HEK293T (cell line): ENCODE measurements at regions not wholly inside any gene's neighbourhood (a gene's known extent, or its start where the extent isn't known, plus 50 kb on each side); places are given as distances from the start of the nearest gene placed in this dataset.

ENCODE experiments used
- CTCF ChIA-PET: fragments of 350-600 bp; formaldehyde crosslinking; extraction: SDS; loops from one replicate; lab custom pipeline; 2021; ENCODE audit warnings: antibody characterized with exemption, inconsistent platforms; lab: Yijun Ruan, JAX
- POLR2A ChIA-PET: fragments of 350-600 bp; formaldehyde crosslinking; extraction: SDS; loops from one replicate; lab custom pipeline; 2020; ENCODE audit warnings: antibody characterized with exemption, inconsistent platforms; lab: Yijun Ruan, JAX
- DNase-seq: peaks from one replicate; pipeline ENCODE4 v3.0.0; 2012; ENCODE audit warnings: mixed read lengths; ENCODE audit errors: extremely low spot score
- ARNT ChIP-seq: fragments of 450-650 bp; IDR thresholded peaks from 2 replicates; pipeline ENCODE4 v1.6.1; 2017; ENCODE audit warnings: mild to moderate bottlenecking
- BHLHE40 ChIP-seq: fragments of 450-650 bp; IDR thresholded peaks from 2 replicates; pipeline ENCODE4 v1.6.1; 2016; ENCODE audit warnings: mild to moderate bottlenecking, moderate library complexity, borderline replicate concordance
- CTBP1 ChIP-seq: fragments of 450-650 bp; IDR thresholded peaks from 2 replicates; pipeline ENCODE4 v1.6.1; 2016; ENCODE audit warnings: borderline replicate concordance
- ELF4 ChIP-seq: fragments of 450-650 bp; IDR thresholded peaks from 2 replicates; pipeline ENCODE4 v1.6.1; 2017; ENCODE audit warnings: antibody characterized with exemption
- FOXA1 ChIP-seq: fragments of 450-650 bp; IDR thresholded peaks from 2 replicates; pipeline ENCODE4 v1.6.1; 2016; ENCODE audit warnings: mild to moderate bottlenecking
- FOXK2 ChIP-seq: fragments of 450-650 bp; IDR thresholded peaks from 2 replicates; pipeline ENCODE4 v1.6.1; 2016; ENCODE audit warnings: mild to moderate bottlenecking
- FOXM1 ChIP-seq: fragments of 450-650 bp; IDR thresholded peaks from 2 replicates; pipeline ENCODE4 v1.6.1; 2017; ENCODE audit warnings: mild to moderate bottlenecking, borderline replicate concordance
- HDGF ChIP-seq: fragments of 450-650 bp; IDR thresholded peaks from 2 replicates; pipeline ENCODE4 v1.6.1; 2017; ENCODE audit warnings: antibody characterized with exemption, borderline replicate concordance
- L3MBTL2 ChIP-seq: fragments of 450-650 bp; conservative IDR thresholded peaks from 2 replicates; pipeline ENCODE4 v1.6.1; 2016; ENCODE audit warnings: mild to moderate bottlenecking
- LEF1 ChIP-seq: fragments of 450-650 bp; IDR thresholded peaks from 2 replicates; pipeline ENCODE4 v1.6.1; 2017; ENCODE audit warnings: mild to moderate bottlenecking, borderline replicate concordance
- NFRKB ChIP-seq: fragments of 450-650 bp; IDR thresholded peaks from 2 replicates; pipeline ENCODE4 v1.6.1; 2016; ENCODE audit warnings: mild to moderate bottlenecking, moderate library complexity
- SP1 ChIP-seq: fragments of 450-650 bp; IDR thresholded peaks from 2 replicates; pipeline ENCODE4 v1.6.1; 2017
- SUZ12 ChIP-seq: fragments of 450-650 bp; IDR thresholded peaks from 2 replicates; pipeline ENCODE4 v1.6.1; 2016; ENCODE audit warnings: mild to moderate bottlenecking
- TARDBP ChIP-seq: fragments of 450-650 bp; IDR thresholded peaks from 2 replicates; pipeline ENCODE4 v1.6.1; 2016
- ZNF384 ChIP-seq: fragments of 450-650 bp; IDR thresholded peaks from 2 replicates; pipeline ENCODE4 v1.6.1; 2016
- TF ChIP-seq, protein P1 (sequence below): fragments of 450-650 bp; IDR thresholded peaks from 2 replicates; pipeline ENCODE4 v1.6.1; 2016

- no peak for DNase-seq
- no peak for TF ChIP-seq LEF1
- TF ChIP-seq ELF4, result no peak
- TF ChIP-seq, protein P1, sequence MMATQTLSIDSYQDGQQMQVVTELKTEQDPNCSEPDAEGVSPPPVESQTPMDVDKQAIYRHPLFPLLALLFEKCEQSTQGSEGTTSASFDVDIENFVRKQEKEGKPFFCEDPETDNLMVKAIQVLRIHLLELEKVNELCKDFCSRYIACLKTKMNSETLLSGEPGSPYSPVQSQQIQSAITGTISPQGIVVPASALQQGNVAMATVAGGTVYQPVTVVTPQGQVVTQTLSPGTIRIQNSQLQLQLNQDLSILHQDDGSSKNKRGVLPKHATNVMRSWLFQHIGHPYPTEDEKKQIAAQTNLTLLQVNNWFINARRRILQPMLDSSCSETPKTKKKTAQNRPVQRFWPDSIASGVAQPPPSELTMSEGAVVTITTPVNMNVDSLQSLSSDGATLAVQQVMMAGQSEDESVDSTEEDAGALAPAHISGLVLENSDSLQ, result no peak
- TF ChIP-seq SP1, result no peak
- no peak for TF ChIP-seq SUZ12
- no peak for TF ChIP-seq FOXA1
- no peak for TF ChIP-seq NFRKB
- TF ChIP-seq HDGF, result no peak
- no peak for TF ChIP-seq FOXM1
- TF ChIP-seq BHLHE40, result no peak
- TF ChIP-seq ZNF384, result no peak
- no peak for TF ChIP-seq L3MBTL2
- TF ChIP-seq CTBP1, result no peak
- no peak for TF ChIP-seq TARDBP
- TF ChIP-seq ARNT, result no peak
- TF ChIP-seq FOXK2, result no peak
- ChIA-PET CTCF (no interaction called here), POLR2A (no interaction called here)
Measured at GRCh38 chr9:107215381-107215780, 67.7 kb upstream of the RAD23B start.

GRCh38 chr9:107216329-107216728, 66.8 kb upstream of the RAD23B start:
- DNase-seq, result no peak
- TF ChIP-seq FOXA1 (no peak), NFRKB (no peak), HDGF (no peak), ELF4 (no peak), SP1 (no peak), TARDBP (no peak), FOXK2 (no peak), LEF1 (no peak), ARNT (no peak), ZNF384 (no peak), BHLHE40 (no peak), SUZ12 (no peak), FOXM1 (no peak), CTBP1 (no peak)
- TF ChIP-seq, protein P1, result no peak
- ChIA-PET CTCF (no interaction called here), POLR2A (no interaction called here)

GRCh38 chr9:107218829-107219485, 64.1 kb upstream of the RAD23B start:
- no peak for TF ChIP-seq HDGF
- no peak for TF ChIP-seq ELF4
- no peak for TF ChIP-seq ARNT
- TF ChIP-seq FOXK2, result no peak
- no peak for TF ChIP-seq SP1
- DNase-seq, result no peak
- ChIA-PET CTCF (interaction anchor here (0.7 kb wide), 1 partner anchor 122 kb away, joined by 3 read pairs; no protein-coding TSS in a partner anchor), POLR2A (no interaction called here)

GRCh38 chr9:107219486-107220077, 63.5 kb upstream of the RAD23B start:
- no peak for DNase-seq
- TF ChIP-seq NFRKB, result no peak
- TF ChIP-seq HDGF, result no peak
- no peak for TF ChIP-seq L3MBTL2
- TF ChIP-seq, protein P1, result no peak
- no peak for TF ChIP-seq CTBP1
- TF ChIP-seq FOXK2, result no peak
- no peak for TF ChIP-seq SUZ12
- TF ChIP-seq FOXM1, result no peak
- TF ChIP-seq FOXA1, result no peak
- TF ChIP-seq SP1, result no peak
- TF ChIP-seq ARNT, result no peak
- no peak for TF ChIP-seq LEF1
- no peak for TF ChIP-seq BHLHE40
- TF ChIP-seq ELF4, result no peak
- no peak for TF ChIP-seq TARDBP
- no peak for TF ChIP-seq ZNF384
- CTCF ChIA-PET, result no interaction called here
- POLR2A ChIA-PET, result interaction anchor here (0.9 kb wide), 1 partner anchor 66 kb away, joined by 3 read pairs; no protein-coding TSS in a partner anchor

GRCh38 chr9:107221321-107221720, 61.8 kb upstream of the RAD23B start:
- no peak for TF ChIP-seq TARDBP
- TF ChIP-seq ELF4, result no peak
- TF ChIP-seq FOXK2, result no peak
- TF ChIP-seq LEF1, result no peak
- TF ChIP-seq ARNT, result no peak
- TF ChIP-seq SP1, result no peak
- TF ChIP-seq NFRKB, result no peak
- no peak for DNase-seq
- ChIA-PET POLR2A (interaction anchor here (1.6 kb wide), 1 partner anchor 62 kb away, joined by 3 read pairs; no protein-coding TSS in a partner anchor), CTCF (no interaction called here)

GRCh38 chr9:107222020-107222522, 61.0 kb upstream of the RAD23B start:
- no peak for DNase-seq
- CTCF ChIA-PET, result interaction anchor here (1.4 kb wide), 1 partner anchor 39 kb away, joined by 4 read pairs; no protein-coding TSS in a partner anchor
- TF ChIP-seq FOXK2 (no peak), SUZ12 (no peak), ZNF384 (no peak), ARNT (no peak), L3MBTL2 (no peak), BHLHE40 (no peak), FOXM1 (no peak), FOXA1 (no peak), HDGF (no peak), LEF1 (no peak), NFRKB (no peak), SP1 (no peak), ELF4 (no peak), CTBP1 (no peak), TARDBP (no peak)
- TF ChIP-seq, protein P1, result no peak
- POLR2A ChIA-PET, result no interaction called here
